ENCODE measurements at regions not wholly inside any gene's neighbourhood (a gene's known extent, or its start where the extent isn't known, plus 50 kb on each side); places are given as distances from the start of the nearest gene placed in this dataset.

GRCh38 chr10:130958003-130958402 lies 353.5 kb downstream of the TCERG1L start:
- no peak for TF ChIP-seq SIN3A (IDR thresholded peaks at IDR 0.05; ENCODE audit: borderline replicate concordance, insufficient read depth, low read depth, low read length)
- no peak for TF ChIP-seq CTCF (IDR thresholded peaks at IDR 0.05)
- TF ChIP-seq POLR2AphosphoS5 (IDR thresholded peaks at IDR 0.05; ENCODE audit: low read depth, low read length), result no peak
